ENCODE measurements at regions not wholly inside any gene's neighbourhood (a gene's known extent, or its start where the extent isn't known, plus 50 kb on each side); places are given as distances from the start of the nearest gene placed in this dataset.

- no peak for TF ChIP-seq POLR2A (IDR thresholded peaks at IDR 0.05)
- no peak for TF ChIP-seq CTCF (IDR thresholded peaks at IDR 0.05)
- no peaks in the 10 kb centered on the region for H3K9me3 ChIP-seq
- DNase-seq: no peak
- ATAC-seq: no peak
- no peaks in the 10 kb centered on the region for H3K27me3 ChIP-seq
- intact Hi-C loops (cut with DNase I): loop anchor here in 1 of 10 donors (10.0 kb wide), 1 partner anchor 1708 kb away; no protein-coding TSS in a partner anchor
- no peak overlapping the region for H3K4me3 ChIP-seq
- no peak overlapping the region for H3K27ac ChIP-seq
- H3K4me1 ChIP-seq: no peaks in the 10 kb centered on the region
- WGBS, 4 donors: 35 to 45% (median 38%) methylated on average over 3 of the region's 3 CpGs
- H3K36me3 ChIP-seq: no peaks in the 10 kb centered on the region
Observed at GRCh38 chr3:163622384-163622783, 1455.9 kb downstream of the SI start.

GRCh38 chr3:163614886-163615285 lies 1463.4 kb downstream of the SI start:
- intact Hi-C loops (cut with DNase I): no loop called here
- no peak overlapping the region for H3K27ac ChIP-seq
- TF ChIP-seq POLR2A (IDR thresholded peaks at IDR 0.05) (no peak), CTCF (IDR thresholded peaks at IDR 0.05) (no peak)
- no peak for ATAC-seq
- H3K4me3 ChIP-seq: no peak overlapping the region
- H3K9me3 ChIP-seq: peaks cover 0 to 3% (median 0%) of the 10 kb centered on the region in 12 donors
- no peak for DNase-seq
- no peaks in the 10 kb centered on the region for H3K27me3 ChIP-seq
- no peaks in the 10 kb centered on the region for H3K36me3 ChIP-seq
- no peaks in the 10 kb centered on the region for H3K4me1 ChIP-seq

- no peaks in the 10 kb centered on the region for H3K4me1 ChIP-seq
- TF ChIP-seq CTCF (IDR thresholded peaks at IDR 0.05) (no peak), POLR2A (IDR thresholded peaks at IDR 0.05) (no peak)
- H3K36me3 ChIP-seq: no peaks in the 10 kb centered on the region
- intact Hi-C loops (cut with DNase I): no loop called here
- peaks cover 0 to 1% (median 0%) of the 10 kb centered on the region in 12 donors for H3K9me3 ChIP-seq
- no peak overlapping the region for H3K4me3 ChIP-seq
- no peak overlapping the region for H3K27ac ChIP-seq
- DNase-seq (no peak), ATAC-seq (no peak)
- H3K27me3 ChIP-seq: no peaks in the 10 kb centered on the region
- WGBS, 4 donors: 83 to 92% (median 90%) methylated on average over 1 of the region's 1 CpG
Observed at GRCh38 chr3:163605915-163606314, 1472.4 kb downstream of the SI start.

- H3K4me3 ChIP-seq: no peak overlapping the region
- intact Hi-C loops (cut with DNase I): no loop called here
- 78 to 88% (median 85%) methylated on average over 1 of the region's 1 CpG for WGBS, 4 donors
Observed at GRCh38 chr3:163601426-163601825, 1476.9 kb downstream of the SI start.

More at GRCh38 chr3:163601426-163601825, 1476.9 kb downstream of the SI start:
- no peaks in the 10 kb centered on the region for H3K27me3 ChIP-seq
- H3K9me3 ChIP-seq: no peaks in the 10 kb centered on the region
- DNase-seq (no peak), ATAC-seq (no peak)
- H3K36me3 ChIP-seq: no peaks in the 10 kb centered on the region
- no peak for TF ChIP-seq CTCF (IDR thresholded peaks at IDR 0.05)
- TF ChIP-seq POLR2A (IDR thresholded peaks at IDR 0.05): no peak
- no peaks in the 10 kb centered on the region for H3K4me1 ChIP-seq
- no peak overlapping the region for H3K27ac ChIP-seq

All from heart left ventricle (tissue), 16 donors.